ENCODE measurements at regions not wholly inside any gene's neighbourhood (a gene's known extent, or its start where the extent isn't known, plus 50 kb on each side); places are given as distances from the start of the nearest gene placed in this dataset.
"Not testable (repeated sequence)": the region's sequence is repeated elsewhere in the genome, so short reads cannot be mapped to it uniquely, and the experiment has no call there.

GRCh38 chr6:2360716-2361115 lies 115.3 kb upstream of the GMDS start:
- H3K9me3 Mint-ChIP-seq = no peaks in the 10 kb centered on the region
- no peak overlapping the region for H3K27ac Mint-ChIP-seq
- H3K4me3 Mint-ChIP-seq = no peak overlapping the region
- H3K36me3 Mint-ChIP-seq (ENCODE audit: low read depth) = peaks cover 4% of the 10 kb centered on the region
- no peaks in the 10 kb centered on the region for H3K4me1 Mint-ChIP-seq (ENCODE audit: low read depth)
- H3K27me3 Mint-ChIP-seq = no peaks in the 10 kb centered on the region

GRCh38 chr6:2360126-2360525 lies 114.7 kb upstream of the GMDS start:
- no peak overlapping the region for H3K4me3 Mint-ChIP-seq
- no peaks in the 10 kb centered on the region for H3K4me1 Mint-ChIP-seq (ENCODE audit: low read depth)
- no peak overlapping the region for H3K27ac Mint-ChIP-seq
- peaks cover 4% of the 10 kb centered on the region for H3K36me3 Mint-ChIP-seq (ENCODE audit: low read depth)
- no peaks in the 10 kb centered on the region for H3K27me3 Mint-ChIP-seq
- H3K9me3 Mint-ChIP-seq = no peaks in the 10 kb centered on the region

DNA sequence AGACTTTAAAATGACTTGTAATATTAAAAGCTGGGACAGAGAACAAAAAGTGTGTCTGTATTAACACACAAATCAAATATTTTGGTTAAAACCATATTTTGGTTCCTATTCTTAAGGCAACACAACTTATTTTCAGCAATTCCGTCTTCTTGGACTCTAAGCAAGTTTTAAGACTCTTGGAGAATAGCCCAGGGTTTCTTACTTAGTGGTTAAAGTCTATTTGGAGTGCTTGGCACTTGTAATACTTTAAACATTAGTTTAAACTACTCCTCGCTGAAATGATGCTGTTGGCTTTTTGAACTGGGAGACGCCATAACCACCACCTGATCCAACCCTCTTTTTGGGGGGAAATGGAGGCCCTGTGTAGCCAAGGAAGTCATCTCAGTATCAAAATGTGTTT lies 109.7 kb upstream of the GMDS start:
- no peak overlapping the region for H3K4me3 Mint-ChIP-seq
- H3K4me1 Mint-ChIP-seq (ENCODE audit: low read depth) = no peaks in the 10 kb centered on the region
- H3K36me3 Mint-ChIP-seq (ENCODE audit: low read depth) = no peaks in the 10 kb centered on the region
- H3K9me3 Mint-ChIP-seq = no peaks in the 10 kb centered on the region
- H3K27me3 Mint-ChIP-seq = no peaks in the 10 kb centered on the region
- H3K27ac Mint-ChIP-seq = no peak overlapping the region

- Mint-ChIP-seq H3K4me3 (no peak overlapping the region), H3K36me3 (ENCODE audit: low read depth) (no peaks in the 10 kb centered on the region), H3K9me3 (no peaks in the 10 kb centered on the region), H3K27me3 (no peaks in the 10 kb centered on the region), H3K4me1 (ENCODE audit: low read depth) (no peaks in the 10 kb centered on the region), H3K27ac (no peak overlapping the region)
Measured at GRCh38 chr6:2354138-2354491, 108.7 kb upstream of the GMDS start.

GRCh38 chr6:2353412-2354137 lies 108.2 kb upstream of the GMDS start:
- Mint-ChIP-seq H3K9me3 (no peaks in the 10 kb centered on the region), H3K27me3 (no peaks in the 10 kb centered on the region), H3K4me3 (no peak overlapping the region), H3K4me1 (ENCODE audit: low read depth) (no peaks in the 10 kb centered on the region), H3K27ac (no peak overlapping the region), H3K36me3 (ENCODE audit: low read depth) (no peaks in the 10 kb centered on the region)

DNA sequence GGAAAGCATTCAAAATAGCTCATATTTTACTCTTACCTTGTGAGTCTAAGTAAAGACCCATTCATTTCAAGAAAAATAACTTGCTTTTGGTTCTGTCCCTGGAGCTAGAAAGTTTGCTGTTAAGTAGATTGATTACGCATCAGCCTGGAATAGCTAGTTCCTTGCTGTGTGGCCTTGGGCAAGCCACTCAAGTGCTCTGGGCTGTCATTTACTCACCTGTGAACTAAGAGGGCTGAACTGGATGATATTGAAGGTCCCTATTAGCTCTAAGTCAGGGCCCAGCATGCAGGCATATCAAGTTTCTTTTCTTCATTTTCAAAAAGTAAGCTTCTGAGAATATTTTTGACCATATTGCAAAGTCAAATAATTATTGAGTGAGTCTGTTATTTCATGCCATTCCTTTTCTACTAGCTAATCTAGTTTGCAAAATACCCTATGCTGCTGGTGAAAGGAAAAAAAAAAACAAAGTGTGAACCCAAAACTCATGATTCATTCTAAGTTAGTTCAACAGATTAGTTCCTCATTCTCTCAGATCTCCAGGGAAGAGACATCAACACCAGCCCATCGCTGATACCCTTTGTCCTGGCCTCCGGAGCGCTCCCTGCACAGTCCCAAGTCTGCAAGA lies 106.5 kb upstream of the GMDS start:
- H3K4me1 Mint-ChIP-seq (ENCODE audit: low read depth) = no peaks in the 10 kb centered on the region
- H3K27me3 Mint-ChIP-seq = no peaks in the 10 kb centered on the region
- no peak overlapping the region for H3K27ac Mint-ChIP-seq
- H3K4me3 Mint-ChIP-seq = no peak overlapping the region
- H3K36me3 Mint-ChIP-seq (ENCODE audit: low read depth) = no peaks in the 10 kb centered on the region
- H3K9me3 Mint-ChIP-seq = no peaks in the 10 kb centered on the region

DNA sequence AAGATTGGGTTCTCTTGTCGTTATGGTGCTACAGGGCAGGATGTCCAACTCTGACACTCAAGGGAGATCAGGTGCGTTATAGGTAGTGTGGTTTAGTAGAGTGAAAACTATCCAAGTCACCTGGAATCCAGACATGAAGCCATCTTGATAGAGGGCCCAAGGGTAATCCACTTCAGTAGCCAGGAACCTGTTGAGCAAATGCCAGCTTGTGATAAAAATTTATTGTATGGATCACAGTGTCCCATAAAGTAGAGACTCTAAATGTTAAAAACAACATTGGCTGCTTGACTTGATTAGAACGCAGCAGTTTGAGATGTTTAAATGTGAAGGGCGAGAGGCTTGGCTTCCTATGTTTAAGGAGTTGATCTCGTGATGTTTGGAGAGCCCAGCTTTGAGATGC lies 105.7 kb upstream of the GMDS start:
- no peak overlapping the region for H3K27ac Mint-ChIP-seq
- no peaks in the 10 kb centered on the region for H3K9me3 Mint-ChIP-seq
- no peaks in the 10 kb centered on the region for H3K36me3 Mint-ChIP-seq (ENCODE audit: low read depth)
- H3K4me1 Mint-ChIP-seq (ENCODE audit: low read depth) = no peaks in the 10 kb centered on the region
- no peaks in the 10 kb centered on the region for H3K27me3 Mint-ChIP-seq
- H3K4me3 Mint-ChIP-seq = no peak overlapping the region

DNA sequence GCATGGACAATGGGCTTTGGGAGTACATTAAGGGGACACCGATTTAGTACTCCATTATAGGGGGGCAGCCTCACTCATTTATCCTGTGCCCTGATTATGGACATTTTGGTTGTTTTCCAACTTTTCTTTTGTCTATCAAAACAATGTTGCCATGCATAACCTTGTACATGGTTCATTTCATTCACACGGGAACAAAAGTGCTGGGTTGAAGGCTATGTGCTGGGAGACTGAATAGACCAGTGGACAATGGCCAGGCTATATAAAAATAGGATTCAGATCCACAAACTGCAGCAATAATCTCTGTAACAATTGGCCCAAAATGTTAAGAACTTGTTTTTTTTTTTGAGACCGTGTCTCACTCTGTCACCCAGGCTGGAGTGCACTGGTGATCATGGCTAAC lies 100.7 kb upstream of the GMDS start:
- Mint-ChIP-seq H3K36me3 (ENCODE audit: low read depth) (no peaks in the 10 kb centered on the region), H3K4me1 (ENCODE audit: low read depth) (no peaks in the 10 kb centered on the region), H3K9me3 (peaks cover 24% of the 10 kb centered on the region), H3K27me3 (no peaks in the 10 kb centered on the region), H3K27ac (no peak overlapping the region), H3K4me3 (no peak overlapping the region)

GRCh38 chr6:2344319-2344905 lies 99.0 kb upstream of the GMDS start:
- no peaks in the 10 kb centered on the region for H3K27me3 Mint-ChIP-seq
- no peak overlapping the region for H3K4me3 Mint-ChIP-seq
- H3K36me3 Mint-ChIP-seq (ENCODE audit: low read depth) = no peaks in the 10 kb centered on the region
- no peak overlapping the region for H3K27ac Mint-ChIP-seq
- H3K9me3 Mint-ChIP-seq = peaks cover 34% of the 10 kb centered on the region
- H3K4me1 Mint-ChIP-seq (ENCODE audit: low read depth) = no peaks in the 10 kb centered on the region

DNA sequence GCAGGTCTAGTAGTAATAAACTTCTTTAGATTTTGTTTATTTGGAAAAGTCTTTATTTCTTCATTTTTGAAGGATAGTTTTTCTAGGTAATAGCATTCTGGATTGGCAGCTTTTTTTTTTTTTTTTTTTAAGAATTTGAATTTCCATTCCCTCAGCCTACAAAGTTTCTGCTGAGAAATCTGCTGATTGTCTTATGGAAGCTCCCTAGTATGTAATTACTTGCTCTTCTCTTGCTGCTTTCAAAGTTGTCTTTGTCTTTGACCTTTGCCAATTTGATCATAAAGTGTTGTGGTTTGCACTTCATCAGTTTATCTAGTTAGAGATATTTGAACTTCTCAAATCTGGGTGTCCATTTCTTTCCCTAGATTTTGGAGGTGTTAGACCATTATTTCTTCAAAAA lies 82.2 kb upstream of the GMDS start:
- no peak overlapping the region for H3K4me3 Mint-ChIP-seq
- H3K27ac Mint-ChIP-seq = no peak overlapping the region
- H3K36me3 Mint-ChIP-seq (ENCODE audit: low read depth) = peaks cover 66% of the 10 kb centered on the region
- no peaks in the 10 kb centered on the region for H3K4me1 Mint-ChIP-seq (ENCODE audit: low read depth)
- H3K27me3 Mint-ChIP-seq = no peaks in the 10 kb centered on the region
- peaks cover 48% of the 10 kb centered on the region for H3K9me3 Mint-ChIP-seq

DNA sequence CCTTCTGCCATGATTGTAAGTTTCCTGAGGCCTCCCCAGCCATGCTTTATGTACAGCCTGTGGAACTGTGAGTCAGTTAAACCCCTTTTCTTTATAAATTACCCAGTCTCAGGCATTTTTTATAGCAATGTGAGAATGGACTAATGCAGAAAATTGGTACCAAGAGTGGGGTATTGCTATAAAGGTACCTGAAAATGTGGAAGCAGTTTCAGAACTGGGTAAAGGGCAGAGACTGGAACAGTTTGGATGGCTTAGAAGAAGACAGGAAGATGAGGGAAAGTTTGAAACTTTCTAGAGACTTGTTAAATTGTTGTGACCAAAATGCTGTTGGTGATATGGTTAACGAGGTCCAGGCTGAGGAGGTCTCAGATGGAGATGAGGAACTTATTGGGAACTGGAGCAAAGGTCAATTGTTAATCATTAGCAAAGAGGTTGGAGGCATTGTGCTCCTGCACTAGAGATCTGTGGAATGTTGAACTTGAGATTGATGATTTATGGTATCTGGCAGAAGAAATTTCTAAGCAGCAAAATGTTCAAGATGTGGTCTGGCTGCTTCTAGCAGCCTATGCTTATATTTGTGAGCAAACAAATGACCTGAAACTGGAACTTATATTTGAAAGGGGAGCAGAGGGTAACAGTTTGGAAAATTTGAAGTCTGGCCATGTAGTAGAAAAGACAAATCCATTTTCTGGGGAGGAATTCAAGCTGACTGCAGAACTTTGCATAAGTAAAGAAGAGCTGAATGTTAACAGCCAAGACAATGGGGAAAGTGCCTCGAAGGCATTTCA lies 79.0 kb upstream of the GMDS start:
- H3K9me3 Mint-ChIP-seq = peaks cover 62% of the 10 kb centered on the region
- H3K27ac Mint-ChIP-seq = no peak overlapping the region
- peaks cover 58% of the 10 kb centered on the region for H3K36me3 Mint-ChIP-seq (ENCODE audit: low read depth)
- H3K4me1 Mint-ChIP-seq (ENCODE audit: low read depth) = no peaks in the 10 kb centered on the region
- H3K4me3 Mint-ChIP-seq = no peak overlapping the region
- H3K27me3 Mint-ChIP-seq = no peaks in the 10 kb centered on the region

DNA sequence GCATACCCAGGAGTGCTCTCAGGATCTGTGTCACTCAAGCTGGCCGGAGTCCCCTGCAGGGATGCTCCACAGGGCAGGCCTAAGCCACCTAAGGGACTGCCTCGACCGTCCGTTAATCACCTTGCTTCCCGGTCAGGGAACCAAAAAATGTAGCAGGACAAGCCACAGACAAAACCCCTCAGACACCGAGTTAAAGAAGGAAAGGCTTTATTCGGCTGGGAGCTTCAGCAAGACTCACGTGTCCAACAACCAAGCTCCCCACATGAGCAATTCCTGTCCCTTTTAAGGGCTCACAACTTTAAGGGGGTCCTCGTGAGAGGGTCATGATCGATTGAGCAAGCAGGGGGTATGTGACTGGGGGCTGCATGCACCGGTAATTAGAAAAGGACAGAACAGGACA lies 72.1 kb upstream of the GMDS start:
- not testable (repeated sequence) for H3K4me1 Mint-ChIP-seq (ENCODE audit: low read depth); H3K4me3 Mint-ChIP-seq; H3K27ac Mint-ChIP-seq; H3K27me3 Mint-ChIP-seq
- Mint-ChIP-seq H3K36me3 (ENCODE audit: low read depth) (peaks cover 41% of the 10 kb centered on the region), H3K9me3 (peaks cover 56% of the 10 kb centered on the region)

- H3K4me3 Mint-ChIP-seq = no peak overlapping the region
- peaks cover 35% of the 10 kb centered on the region for H3K9me3 Mint-ChIP-seq
- H3K27ac Mint-ChIP-seq = no peak overlapping the region
- peaks cover 33% of the 10 kb centered on the region for H3K36me3 Mint-ChIP-seq (ENCODE audit: low read depth)
- no peaks in the 10 kb centered on the region for H3K27me3 Mint-ChIP-seq
- H3K4me1 Mint-ChIP-seq (ENCODE audit: low read depth) = no peaks in the 10 kb centered on the region
Measured at GRCh38 chr6:2314641-2315040, 69.2 kb upstream of the GMDS start.

DNA sequence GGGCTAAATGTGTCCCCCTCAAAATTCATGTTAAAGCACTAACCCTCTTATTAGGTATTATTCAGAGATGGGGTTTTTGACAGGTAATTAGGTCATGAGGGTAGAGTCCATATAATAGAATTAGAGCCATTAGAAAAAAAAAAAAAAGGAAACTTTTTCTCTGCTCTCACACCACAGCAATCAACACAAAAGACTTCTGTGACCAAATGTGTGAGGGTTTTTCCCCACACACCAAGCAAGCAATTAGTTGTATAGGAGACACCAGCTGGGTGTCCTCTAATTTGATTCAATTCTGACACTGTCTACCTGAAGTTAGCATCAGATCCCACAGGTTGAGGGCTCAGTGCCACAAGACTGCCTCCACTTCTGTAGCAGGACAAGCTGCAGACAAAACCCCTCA lies 64.6 kb upstream of the GMDS start:
- Mint-ChIP-seq H3K27me3 (no peaks in the 10 kb centered on the region), H3K4me3 (no peak overlapping the region), H3K4me1 (ENCODE audit: low read depth) (no peaks in the 10 kb centered on the region), H3K27ac (no peak overlapping the region), H3K36me3 (ENCODE audit: low read depth) (no peaks in the 10 kb centered on the region), H3K9me3 (peaks cover 11% of the 10 kb centered on the region)

DNA sequence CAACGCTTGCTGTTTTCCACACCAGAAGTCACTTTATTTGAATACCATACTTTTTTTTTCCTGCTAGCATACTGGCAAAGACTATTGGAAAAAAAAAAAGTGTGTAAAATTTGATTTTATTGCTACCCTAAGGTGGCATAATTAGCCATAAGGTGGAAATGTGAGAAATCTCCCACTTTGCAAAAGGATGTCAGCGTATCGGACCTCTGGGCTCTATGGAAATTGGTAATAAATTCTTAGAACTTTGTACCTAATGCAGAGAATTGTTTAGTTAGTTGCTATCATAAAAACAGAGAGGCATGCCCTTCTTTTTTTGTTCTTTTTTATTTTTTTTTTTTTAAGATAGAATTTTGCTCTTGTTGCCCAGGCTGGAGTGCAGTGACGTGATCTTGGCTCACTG lies 63.7 kb upstream of the GMDS start:
- H3K27me3 Mint-ChIP-seq = no peaks in the 10 kb centered on the region
- H3K4me1 Mint-ChIP-seq (ENCODE audit: low read depth) = no peaks in the 10 kb centered on the region
- no peak overlapping the region for H3K27ac Mint-ChIP-seq
- no peak overlapping the region for H3K4me3 Mint-ChIP-seq
- H3K36me3 Mint-ChIP-seq (ENCODE audit: low read depth) = no peaks in the 10 kb centered on the region
- peaks cover 10% of the 10 kb centered on the region for H3K9me3 Mint-ChIP-seq
